HG03108 (cell line): ENCODE measurements at regions not wholly inside any gene's neighbourhood (a gene's known extent, or its start where the extent isn't known, plus 50 kb on each side); places are given as distances from the start of the nearest gene placed in this dataset.

ENCODE experiments used
- ATAC-seq: cut with Tn5 transposase; IDR thresholded peaks from one replicate; pipeline ENCODE4 v1.9.1; 2021; ENCODE audit warnings: moderate library complexity; ENCODE audit not compliant: unreplicated experiment

GRCh38 chr11:103659206-103659618 lies 377.2 kb upstream of the DDI1 start:
- ATAC-seq, result no peak

DNA sequence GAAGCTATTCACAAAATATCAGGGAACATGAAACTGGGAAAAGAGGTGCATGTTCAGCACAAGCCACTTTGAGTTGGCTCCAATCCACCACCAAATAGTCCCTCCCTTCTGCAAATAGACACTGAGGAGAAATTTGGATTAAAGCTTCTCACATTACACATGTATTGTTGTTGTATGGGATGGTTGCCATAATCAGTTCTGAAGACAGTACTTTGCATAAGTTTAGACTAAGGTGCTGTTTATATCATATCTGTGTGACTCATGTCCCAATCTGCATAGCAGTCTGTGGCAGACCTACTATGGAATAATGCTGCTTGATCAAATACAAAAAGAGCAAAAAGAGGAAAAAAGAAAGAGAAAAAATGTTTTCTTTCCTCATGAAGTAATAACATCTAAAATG lies 376.7 kb upstream of the DDI1 start:
- no peak for ATAC-seq

DNA sequence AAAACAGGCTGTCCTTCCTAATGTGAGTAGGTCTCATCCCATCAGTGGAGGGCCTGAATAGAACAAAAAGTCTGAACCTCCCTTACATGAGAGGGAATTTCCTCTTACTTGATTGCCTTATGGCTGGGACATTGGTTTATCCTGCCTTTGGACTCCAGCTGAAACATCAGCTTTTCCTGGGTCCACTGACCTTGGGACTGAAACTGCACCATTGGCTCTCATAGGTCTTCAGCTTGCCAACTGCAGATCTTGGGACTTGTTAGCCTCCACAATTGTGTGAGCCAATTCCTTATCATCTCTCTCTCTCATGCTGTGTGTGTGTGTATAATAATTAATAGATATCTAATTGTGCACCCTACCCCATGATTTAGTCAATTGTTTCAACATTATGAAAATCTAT lies 375.3 kb upstream of the DDI1 start:
- ATAC-seq, result no peak

- no peak for ATAC-seq
Observed at GRCh38 chr11:103661991-103662390, 374.4 kb upstream of the DDI1 start.

GRCh38 chr11:103662880-103663279 lies 373.6 kb upstream of the DDI1 start:
- ATAC-seq, result no peak

DNA sequence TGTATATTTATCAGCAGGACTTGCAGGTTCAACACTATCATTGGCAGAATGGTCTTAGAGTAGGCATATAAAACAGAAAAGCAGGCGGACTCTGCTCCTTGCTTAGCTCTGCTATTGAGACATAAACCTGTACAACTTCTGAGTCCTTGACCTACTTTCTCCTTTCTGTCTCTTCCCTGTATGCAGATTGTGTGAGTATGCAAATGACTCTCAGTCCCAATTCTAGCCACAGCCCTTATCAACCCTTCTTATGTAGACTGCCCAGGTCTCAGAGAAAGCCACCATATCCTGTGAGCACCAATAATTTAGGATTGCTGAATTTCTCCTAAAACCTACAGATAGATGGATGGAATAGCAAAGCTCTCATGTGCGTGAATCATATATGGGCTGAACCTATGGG lies 367.6 kb upstream of the DDI1 start:
- no peak for ATAC-seq

- no peak for ATAC-seq
Observed at GRCh38 chr11:103671143-103671651, 365.2 kb upstream of the DDI1 start.

GRCh38 chr11:103673773-103674172 lies 362.7 kb upstream of the DDI1 start:
- ATAC-seq, result no peak

DNA sequence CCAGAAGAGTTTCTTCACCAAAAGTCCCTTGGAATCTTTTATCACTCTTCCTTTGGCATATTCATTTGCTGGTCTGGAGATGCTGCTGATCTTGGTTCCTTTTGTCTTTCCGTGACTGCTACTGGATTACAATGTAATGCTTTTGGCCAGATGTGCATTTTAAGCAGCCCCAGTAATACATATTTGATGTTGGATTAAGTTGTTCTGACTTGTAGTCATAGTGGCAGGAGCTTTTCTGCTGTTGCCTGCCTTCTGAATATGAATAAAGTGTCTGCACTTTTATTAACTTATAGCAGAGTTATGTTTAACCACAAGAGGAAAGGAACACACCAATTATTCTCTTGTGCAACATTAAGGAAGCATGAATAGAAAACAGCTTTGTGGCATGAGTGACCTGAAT lies 360.0 kb upstream of the DDI1 start:
- no peak for ATAC-seq

DNA sequence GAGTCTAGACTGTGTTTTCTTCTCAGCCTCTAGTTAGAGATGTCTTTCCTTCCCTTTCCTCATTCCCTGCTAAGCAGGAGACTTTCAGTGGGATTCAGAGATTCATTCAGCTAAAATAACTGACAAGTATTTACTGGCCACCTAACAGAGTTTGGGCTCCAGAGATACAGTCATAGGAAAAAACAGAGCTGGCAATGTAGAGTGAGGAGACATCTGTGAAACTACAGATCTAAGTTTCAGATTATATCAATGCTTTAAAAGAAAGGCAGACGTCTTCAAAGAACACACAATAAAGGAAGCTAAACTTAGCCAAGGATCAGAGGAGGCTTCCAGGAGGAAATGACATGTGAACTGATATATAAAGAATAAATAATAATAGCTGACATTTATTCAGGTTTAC lies 355.6 kb upstream of the DDI1 start:
- ATAC-seq, result no peak

GRCh38 chr11:103681855-103682254 lies 354.6 kb upstream of the DDI1 start:
- ATAC-seq, result no peak

DNA sequence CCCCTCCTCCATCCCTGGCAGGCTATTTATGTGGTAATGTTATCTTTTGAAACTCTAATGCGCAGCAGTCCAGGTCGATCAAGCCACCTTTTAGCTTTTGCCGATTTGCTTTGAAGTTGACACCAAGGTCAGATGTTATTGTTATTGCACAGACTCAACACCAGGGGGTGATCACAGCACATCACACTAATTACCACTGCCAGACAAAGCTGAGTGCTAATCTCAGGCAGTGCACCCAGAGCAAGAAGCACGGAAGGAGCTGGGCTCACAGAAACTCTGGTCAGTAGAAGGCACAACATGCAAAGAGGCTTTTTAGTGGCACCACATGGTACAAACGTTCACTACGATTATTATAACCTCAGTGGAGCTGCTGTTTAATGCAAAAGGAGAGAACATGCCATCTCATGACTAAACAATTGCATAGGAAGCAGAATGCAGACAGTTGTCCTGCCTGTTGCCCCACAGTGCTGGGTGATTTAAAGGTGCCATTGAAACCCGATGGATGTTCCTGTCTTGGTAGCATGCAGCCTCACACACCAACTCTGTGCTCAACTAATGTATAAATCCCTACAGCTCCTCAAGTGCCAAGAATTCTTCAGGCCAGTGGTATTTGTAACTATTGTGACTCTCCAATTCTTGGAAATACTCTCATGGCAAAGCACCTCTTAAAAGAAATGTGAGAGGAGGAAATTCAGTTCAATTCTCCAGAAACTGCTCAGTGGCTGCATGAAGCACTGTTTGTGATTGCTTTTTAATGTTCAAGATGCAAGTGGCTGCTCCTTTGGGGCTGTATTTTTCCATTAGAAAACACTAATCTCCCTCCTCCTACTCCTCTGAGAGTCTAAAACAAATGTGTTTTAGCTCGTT lies 353.9 kb upstream of the DDI1 start:
- peak; percentile 90 for ATAC-seq

GRCh38 chr11:103683576-103683975 lies 352.9 kb upstream of the DDI1 start:
- ATAC-seq, result no peak

DNA sequence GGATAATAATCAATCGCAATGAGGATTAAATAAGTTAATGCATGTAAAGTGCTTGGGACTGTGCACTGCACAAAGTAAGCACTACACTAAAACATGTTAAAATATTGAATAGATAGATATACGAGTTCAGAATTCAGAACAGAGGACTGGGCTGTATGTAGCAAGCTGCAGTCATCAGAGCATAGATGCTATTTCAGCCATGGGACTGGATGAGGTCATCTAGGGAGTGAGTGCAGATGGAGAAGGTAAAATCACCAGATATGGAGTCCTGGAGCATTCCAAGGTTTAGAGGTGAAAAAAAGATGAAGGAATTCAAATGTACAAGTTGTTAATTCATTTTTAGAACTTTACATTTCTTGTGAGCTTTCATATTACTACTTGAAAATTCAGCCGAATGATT lies 347.5 kb upstream of the DDI1 start:
- ATAC-seq, result no peak

DNA sequence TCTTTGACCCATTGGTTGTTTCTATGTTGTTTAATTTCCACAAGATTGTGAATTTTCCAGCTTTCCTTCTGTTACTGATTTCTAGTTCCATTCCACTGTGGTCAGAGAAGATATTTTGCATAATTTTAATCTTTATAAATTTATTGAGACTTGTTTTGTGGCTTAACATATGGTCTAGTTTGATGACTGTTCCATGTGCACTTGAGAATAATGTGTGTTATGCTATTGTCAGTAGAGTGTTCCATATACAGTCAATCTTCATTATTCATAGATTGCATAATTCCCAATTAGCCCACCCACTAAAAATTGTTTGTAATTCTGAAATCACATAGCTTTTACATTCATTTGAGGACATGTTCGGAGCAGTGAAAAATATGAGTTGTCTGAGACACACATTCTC lies 346.1 kb upstream of the DDI1 start:
- ATAC-seq, result no peak

- no peak for ATAC-seq
Observed at GRCh38 chr11:103696123-103696522, 340.3 kb upstream of the DDI1 start.

DNA sequence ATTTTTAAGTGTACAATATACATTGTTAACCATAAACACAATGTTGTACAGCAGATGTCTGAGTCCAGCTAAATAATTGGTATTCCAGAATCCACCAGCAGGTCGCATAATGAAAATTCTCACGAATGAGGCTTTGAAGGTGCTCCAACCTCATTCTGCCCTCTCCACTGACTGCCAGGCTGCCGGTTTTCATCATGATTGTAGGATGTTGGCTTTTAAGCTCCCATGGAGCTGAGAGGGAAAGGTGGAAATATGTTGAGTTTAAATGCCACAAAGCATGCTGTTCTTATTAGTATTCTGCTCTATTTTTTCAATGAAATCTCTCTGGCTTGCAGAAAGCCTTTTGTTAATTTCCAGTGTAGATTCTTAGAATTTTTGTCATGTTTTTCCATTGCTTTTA lies 337.2 kb upstream of the DDI1 start:
- ATAC-seq, result no peak

- no peak for ATAC-seq
Observed at GRCh38 chr11:103699656-103700055, 336.8 kb upstream of the DDI1 start.

DNA sequence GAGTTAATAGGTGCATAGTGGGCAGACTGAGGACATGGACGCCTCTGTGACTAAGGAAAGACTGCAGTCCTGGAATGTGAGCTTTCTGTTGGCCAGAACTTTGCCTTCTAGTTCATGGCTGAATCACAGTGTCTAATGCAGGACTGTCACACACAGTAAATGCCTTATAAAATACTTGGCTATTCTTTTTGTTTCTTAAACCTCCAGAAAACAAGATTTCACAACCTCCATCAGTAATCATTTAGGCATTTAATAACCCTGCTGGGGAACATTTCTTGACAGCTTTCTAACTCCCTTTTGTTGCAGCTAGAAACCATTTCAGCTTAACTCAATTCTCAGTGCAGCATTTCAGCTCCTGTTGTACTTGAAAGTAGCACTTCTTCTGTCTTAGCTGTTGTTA lies 335.8 kb upstream of the DDI1 start:
- ATAC-seq, result no peak

- no peak for ATAC-seq
Observed at GRCh38 chr11:103703437-103703836, 333.0 kb upstream of the DDI1 start.

- no peak for ATAC-seq
Observed at GRCh38 chr11:103703954-103704353, 332.5 kb upstream of the DDI1 start.

- no peak for ATAC-seq
Observed at GRCh38 chr11:103705642-103706041, 330.8 kb upstream of the DDI1 start.

DNA sequence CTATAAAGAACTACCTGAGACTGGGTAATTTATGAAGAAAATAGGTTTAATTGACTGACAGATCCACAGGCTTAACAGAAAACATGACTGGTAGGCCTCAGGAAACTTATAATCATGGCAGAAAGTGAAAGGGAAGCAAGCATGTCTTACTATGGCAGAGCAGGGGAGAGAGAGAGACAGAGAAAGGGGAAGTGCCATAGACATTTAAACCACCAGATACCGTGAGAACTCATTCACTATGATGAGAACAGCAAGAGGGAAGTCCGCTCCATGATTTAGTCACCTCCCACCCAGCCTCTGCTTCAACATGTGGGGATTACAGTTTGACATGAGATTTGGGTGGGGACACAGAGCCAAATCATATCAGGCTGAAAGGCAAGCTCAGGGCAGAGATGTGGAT lies 327.1 kb upstream of the DDI1 start:
- no peak for ATAC-seq
